ENCODE measurements at regions not wholly inside any gene's neighbourhood (a gene's known extent, or its start where the extent isn't known, plus 50 kb on each side); places are given as distances from the start of the nearest gene placed in this dataset.

- H2AFZ ChIP-seq (ENCODE audit: low read depth, low read length) = no peak overlapping the region
- TF ChIP-seq, protein P1, sequence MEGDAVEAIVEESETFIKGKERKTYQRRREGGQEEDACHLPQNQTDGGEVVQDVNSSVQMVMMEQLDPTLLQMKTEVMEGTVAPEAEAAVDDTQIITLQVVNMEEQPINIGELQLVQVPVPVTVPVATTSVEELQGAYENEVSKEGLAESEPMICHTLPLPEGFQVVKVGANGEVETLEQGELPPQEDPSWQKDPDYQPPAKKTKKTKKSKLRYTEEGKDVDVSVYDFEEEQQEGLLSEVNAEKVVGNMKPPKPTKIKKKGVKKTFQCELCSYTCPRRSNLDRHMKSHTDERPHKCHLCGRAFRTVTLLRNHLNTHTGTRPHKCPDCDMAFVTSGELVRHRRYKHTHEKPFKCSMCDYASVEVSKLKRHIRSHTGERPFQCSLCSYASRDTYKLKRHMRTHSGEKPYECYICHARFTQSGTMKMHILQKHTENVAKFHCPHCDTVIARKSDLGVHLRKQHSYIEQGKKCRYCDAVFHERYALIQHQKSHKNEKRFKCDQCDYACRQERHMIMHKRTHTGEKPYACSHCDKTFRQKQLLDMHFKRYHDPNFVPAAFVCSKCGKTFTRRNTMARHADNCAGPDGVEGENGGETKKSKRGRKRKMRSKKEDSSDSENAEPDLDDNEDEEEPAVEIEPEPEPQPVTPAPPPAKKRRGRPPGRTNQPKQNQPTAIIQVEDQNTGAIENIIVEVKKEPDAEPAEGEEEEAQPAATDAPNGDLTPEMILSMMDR (IDR thresholded peaks at IDR 0.05; ENCODE audit: poor library complexity, severe bottlenecking) = no peak
- no peak for TF ChIP-seq EP300 (conservative IDR thresholded peaks at IDR 0.05; ENCODE audit: poor library complexity, severe bottlenecking)
- TF ChIP-seq, protein P2, sequence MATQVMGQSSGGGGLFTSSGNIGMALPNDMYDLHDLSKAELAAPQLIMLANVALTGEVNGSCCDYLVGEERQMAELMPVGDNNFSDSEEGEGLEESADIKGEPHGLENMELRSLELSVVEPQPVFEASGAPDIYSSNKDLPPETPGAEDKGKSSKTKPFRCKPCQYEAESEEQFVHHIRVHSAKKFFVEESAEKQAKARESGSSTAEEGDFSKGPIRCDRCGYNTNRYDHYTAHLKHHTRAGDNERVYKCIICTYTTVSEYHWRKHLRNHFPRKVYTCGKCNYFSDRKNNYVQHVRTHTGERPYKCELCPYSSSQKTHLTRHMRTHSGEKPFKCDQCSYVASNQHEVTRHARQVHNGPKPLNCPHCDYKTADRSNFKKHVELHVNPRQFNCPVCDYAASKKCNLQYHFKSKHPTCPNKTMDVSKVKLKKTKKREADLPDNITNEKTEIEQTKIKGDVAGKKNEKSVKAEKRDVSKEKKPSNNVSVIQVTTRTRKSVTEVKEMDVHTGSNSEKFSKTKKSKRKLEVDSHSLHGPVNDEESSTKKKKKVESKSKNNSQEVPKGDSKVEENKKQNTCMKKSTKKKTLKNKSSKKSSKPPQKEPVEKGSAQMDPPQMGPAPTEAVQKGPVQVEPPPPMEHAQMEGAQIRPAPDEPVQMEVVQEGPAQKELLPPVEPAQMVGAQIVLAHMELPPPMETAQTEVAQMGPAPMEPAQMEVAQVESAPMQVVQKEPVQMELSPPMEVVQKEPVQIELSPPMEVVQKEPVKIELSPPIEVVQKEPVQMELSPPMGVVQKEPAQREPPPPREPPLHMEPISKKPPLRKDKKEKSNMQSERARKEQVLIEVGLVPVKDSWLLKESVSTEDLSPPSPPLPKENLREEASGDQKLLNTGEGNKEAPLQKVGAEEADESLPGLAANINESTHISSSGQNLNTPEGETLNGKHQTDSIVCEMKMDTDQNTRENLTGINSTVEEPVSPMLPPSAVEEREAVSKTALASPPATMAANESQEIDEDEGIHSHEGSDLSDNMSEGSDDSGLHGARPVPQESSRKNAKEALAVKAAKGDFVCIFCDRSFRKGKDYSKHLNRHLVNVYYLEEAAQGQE (IDR thresholded peaks at IDR 0.05; ENCODE audit: borderline replicate concordance) = no peak
- no peak for TF ChIP-seq POLR2AphosphoS5 (IDR thresholded peaks at IDR 0.05)
- TF ChIP-seq SMC3 (conservative IDR thresholded peaks at IDR 0.05; ENCODE audit: poor library complexity) = no peak
- TF ChIP-seq EZH2 (IDR thresholded peaks at IDR 0.05; ENCODE audit: borderline replicate concordance, insufficient read depth, low read length, poor library complexity, severe bottlenecking) = no peak
- no peak for TF ChIP-seq TAF1 (IDR thresholded peaks at IDR 0.05; ENCODE audit: low read depth)
- no peak for TF ChIP-seq MXI1 (conservative IDR thresholded peaks at IDR 0.05; ENCODE audit: poor library complexity, severe bottlenecking)
- TF ChIP-seq RAD21 (conservative IDR thresholded peaks at IDR 0.05) = no peak
- no peaks in the 10 kb centered on the region for H3K9me2 ChIP-seq (ENCODE audit: insufficient read depth, low read length)
- H3K36me3 ChIP-seq (ENCODE audit: insufficient read depth, low read length) = no peaks in the 10 kb centered on the region
- no peaks in the 10 kb centered on the region for H3K79me2 ChIP-seq (replicated peaks; ENCODE audit: insufficient read depth, low read length)
- H3K4me2 ChIP-seq (ENCODE audit: low read length) = no peak overlapping the region
- H3F3A ChIP-seq (ENCODE audit: insufficient read depth, low read length, poor library complexity, severe bottlenecking) = no peaks in the 10 kb centered on the region
- no peaks in the 10 kb centered on the region for H3K27me3 ChIP-seq (ENCODE audit: insufficient read depth, low read depth, low read length)
- no peak overlapping the region for H3K4me3 ChIP-seq (ENCODE audit: low read length)
- no peaks in the 10 kb centered on the region for H4K20me1 ChIP-seq (ENCODE audit: insufficient read depth)
- H3K27ac ChIP-seq (ENCODE audit: low read length) = no peak overlapping the region
- H3K9ac ChIP-seq (ENCODE audit: low read length) = no peak overlapping the region
- H3K9me3 ChIP-seq (ENCODE audit: low read length) = no peaks in the 10 kb centered on the region
These were observed 510.8 kb downstream of the PTPRC start for GRCh38 chr1:199149591-199149990.

- Histone ChIP-seq H3K4me3 (ENCODE audit: low read length) (no peak overlapping the region), H3K9me3 (ENCODE audit: low read length) (no peaks in the 10 kb centered on the region), H3K27me3 (ENCODE audit: insufficient read depth, low read depth, low read length) (no peaks in the 10 kb centered on the region), H3K4me2 (ENCODE audit: low read length) (no peak overlapping the region), H2AFZ (ENCODE audit: low read depth, low read length) (no peak overlapping the region), H3K9ac (ENCODE audit: low read length) (no peak overlapping the region), H3F3A (ENCODE audit: insufficient read depth, low read length, poor library complexity, severe bottlenecking) (no peaks in the 10 kb centered on the region), H3K9me2 (ENCODE audit: insufficient read depth, low read length) (no peaks in the 10 kb centered on the region), H3K36me3 (ENCODE audit: insufficient read depth, low read length) (no peaks in the 10 kb centered on the region), H3K79me2 (replicated peaks; ENCODE audit: insufficient read depth, low read length) (no peaks in the 10 kb centered on the region), H3K27ac (ENCODE audit: low read length) (no peak overlapping the region), H4K20me1 (ENCODE audit: insufficient read depth) (no peaks in the 10 kb centered on the region)
- no peak for TF ChIP-seq POLR2AphosphoS5 (IDR thresholded peaks at IDR 0.05)
These were observed 511.9 kb downstream of the PTPRC start for GRCh38 chr1:199150756-199151155.

Measured in neural cell (in vitro differentiated cells).